Endothelial cell of umbilical vein (primary cell): ENCODE measurements at regions not wholly inside any gene's neighbourhood (a gene's known extent, or its start where the extent isn't known, plus 50 kb on each side); places are given as distances from the start of the nearest gene placed in this dataset.

ENCODE experiments used
- BruUV-seq: library from RNA; stranded (reverse); fragments of 400-500 nt; replicated peaks from 2 replicates; lab custom pipeline; 2021; lab: Mats Ljungman, UMichigan
- CTCF ChIA-PET: fragments of 300-600, 350-600 bp; sonication (Branson Sonifier 250); formaldehyde crosslinking; loops from one replicate; lab custom pipeline; 2021; ENCODE audit warnings: antibody characterized with exemption, inconsistent platforms; lab: Charles Lee
- POLR2A ChIA-PET: fragments of 300-600, 350-600 bp; sonication (Branson Sonifier 250); formaldehyde crosslinking; loops from one replicate; lab custom pipeline; 2021; ENCODE audit warnings: antibody characterized with exemption, inconsistent platforms; lab: Charles Lee
- DNase-seq: peaks from one replicate; pipeline ENCODE4 v3.0.0-alpha.2; 2011; ENCODE audit warnings: low read depth, low spot score
- FAIRE-seq: peaks from 2 replicates; lab custom pipeline; 2011; peaks lifted over from hg19 to GRCh38; lab: Jason Lieb, UNC
- H2AFZ ChIP-seq: 2 replicates; pipeline ENCODE4 v1.6.0; 2012; ENCODE audit warnings: low read depth, low read length, control low read depth, inconsistent platforms
- H3K27ac ChIP-seq: 2 replicates; pipeline ENCODE4 v1.5.1; 2011; ENCODE audit warnings: low read depth, mild to moderate bottlenecking, control low read depth, low read length, moderate library complexity; ENCODE audit not compliant: insufficient read depth
- H3K27me3 ChIP-seq, 2 experiments: 2 replicates each; pipeline versions ENCODE4 v1.6.0 to v1.6.1; 2011; ENCODE audit warnings: low read length in 2 of 2, mixed read lengths in 1 of 2; ENCODE audit not compliant: control insufficient read depth in 2 of 2, insufficient read depth in 2 of 2
- H3K36me3 ChIP-seq, 2 experiments: 2 replicates in 1 of 2; 3 replicates in 1 of 2; pipeline ENCODE4 v1.5.1; 2011; ENCODE audit warnings: low read length in 2 of 2, mild to moderate bottlenecking in 1 of 2, moderate library complexity in 1 of 2; ENCODE audit not compliant: control insufficient read depth in 2 of 2, insufficient read depth in 2 of 2; ENCODE audit errors: extremely low read depth in 1 of 2
- H3K4me1 ChIP-seq: 3 replicates; pipeline ENCODE4 v1.5.1; 2011; ENCODE audit warnings: mild to moderate bottlenecking, low read length; ENCODE audit not compliant: control insufficient read depth, insufficient read depth; ENCODE audit errors: extremely low read depth
- H3K4me2 ChIP-seq: 2 replicates; pipeline ENCODE4 v1.6.1; 2011; ENCODE audit warnings: low read length, control low read depth, mixed read lengths; ENCODE audit not compliant: insufficient read depth
- H3K4me3 ChIP-seq, 3 experiments: fragments of 200-600 bp in 1 of 3; sonication (generic), shearing (Covaris generic) in 1 of 3; replicated peaks in 1 of 3; 2 replicates each; pipeline ENCODE4 v1.5.1; 2011 to 2016; ENCODE audit warnings: control low read depth in 3 of 3, low read length in 3 of 3, mild to moderate bottlenecking in 2 of 3, inconsistent platforms in 1 of 3, low read depth in 1 of 3, moderate library complexity in 1 of 3; ENCODE audit not compliant: insufficient read depth in 1 of 3
- H3K79me2 ChIP-seq: 2 replicates; pipeline ENCODE4 v1.6.0; 2012; ENCODE audit warnings: low read length, inconsistent platforms; ENCODE audit not compliant: control insufficient read depth, insufficient read depth
- H3K9ac ChIP-seq: replicated peaks from 2 replicates; pipeline ENCODE3; 2011; ENCODE audit warnings: low read length, control low read depth; ENCODE audit not compliant: insufficient read depth; ENCODE audit errors: extremely low read depth
- H3K9me1 ChIP-seq: replicated peaks from 3 replicates; pipeline ENCODE4 v1.6.0; 2011; ENCODE audit warnings: mild to moderate bottlenecking, low read length; ENCODE audit not compliant: control insufficient read depth, insufficient read depth; ENCODE audit errors: extremely low read depth
- H3K9me3 ChIP-seq: replicated peaks from 2 replicates; pipeline ENCODE4 v1.5.1; 2012; ENCODE audit warnings: low read length, inconsistent platforms; ENCODE audit not compliant: control insufficient read depth, insufficient read depth
- H4K20me1 ChIP-seq: replicated peaks from 2 replicates; pipeline ENCODE3; 2011; ENCODE audit warnings: mild to moderate bottlenecking, low read length; ENCODE audit not compliant: control insufficient read depth, insufficient read depth; ENCODE audit errors: extremely low read depth
- EZH2 ChIP-seq: IDR thresholded peaks from 2 replicates; pipeline ENCODE4 v1.6.1; 2012; ENCODE audit warnings: borderline replicate concordance, low read depth, mild to moderate bottlenecking, moderate library complexity, low read length, inconsistent platforms; ENCODE audit not compliant: severe bottlenecking
- FOS ChIP-seq: IDR thresholded peaks from 2 replicates; pipeline ENCODE4 v1.6.1; 2011; ENCODE audit warnings: mild to moderate bottlenecking, low read length, moderate library complexity, borderline replicate concordance; ENCODE audit not compliant: insufficient read depth
- GATA2 ChIP-seq: IDR thresholded peaks from 2 replicates; pipeline ENCODE4 v1.7.0; 2011; ENCODE audit warnings: low read depth, mild to moderate bottlenecking, moderate library complexity, mixed read lengths, low read length; ENCODE audit not compliant: insufficient read length, insufficient read depth
- JUN ChIP-seq: IDR thresholded peaks from 2 replicates; pipeline ENCODE4 v1.6.1; 2011; ENCODE audit warnings: borderline replicate concordance, low read depth; ENCODE audit not compliant: insufficient read length, insufficient read depth
- MYC ChIP-seq: IDR thresholded peaks from one replicate; pipeline ENCODE4 v1.6.1; 2011; ENCODE audit warnings: mild to moderate bottlenecking, low read depth, low read length
- POLR2A ChIP-seq: IDR thresholded peaks from 2 replicates; pipeline ENCODE4 v1.6.1; 2012; ENCODE audit warnings: low read depth, mild to moderate bottlenecking, control low read depth, low read length
- POLR2AphosphoS5 ChIP-seq: IDR thresholded peaks from 2 replicates; pipeline ENCODE4 v1.6.1; 2012; ENCODE audit warnings: low read depth, mild to moderate bottlenecking, control low read depth, low read length, moderate library complexity; ENCODE audit not compliant: insufficient read depth
- dilution Hi-C: fragments of 300-500 bp; cut with MboI; formaldehyde crosslinking; loops from one replicate; pipeline ENCODE4 v1.15.0; 2019; ENCODE audit warnings: low sequenced_read_pairs; ENCODE audit not compliant: extremely low pct_ligation_motif_present
- intact Hi-C: fragments of 100-400 bp; cut with micrococcal nuclease; formaldehyde crosslinking; loops from one replicate; pipeline ENCODE4 v1.10.0; 2022
- TF ChIP-seq, protein P1 (sequence below), 2 donors: IDR thresholded peaks; 1 replicate in 1 of 2; 2 replicates in 1 of 2; pipeline ENCODE4 v1.5.1; 2011; ENCODE audit warnings: low read length in 2 of 2, mild to moderate bottlenecking in 2 of 2, moderate library complexity in 2 of 2, control low read depth in 1 of 2, inconsistent platforms in 1 of 2, low read depth in 1 of 2; ENCODE audit not compliant: insufficient read depth in 1 of 2; ENCODE audit errors: extremely low read depth in 1 of 2
- TF ChIP-seq, protein P2 (sequence below): IDR thresholded peaks from 2 replicates; pipeline ENCODE4 v1.6.1; 2011; ENCODE audit not compliant: insufficient read depth, insufficient read length

DNA sequence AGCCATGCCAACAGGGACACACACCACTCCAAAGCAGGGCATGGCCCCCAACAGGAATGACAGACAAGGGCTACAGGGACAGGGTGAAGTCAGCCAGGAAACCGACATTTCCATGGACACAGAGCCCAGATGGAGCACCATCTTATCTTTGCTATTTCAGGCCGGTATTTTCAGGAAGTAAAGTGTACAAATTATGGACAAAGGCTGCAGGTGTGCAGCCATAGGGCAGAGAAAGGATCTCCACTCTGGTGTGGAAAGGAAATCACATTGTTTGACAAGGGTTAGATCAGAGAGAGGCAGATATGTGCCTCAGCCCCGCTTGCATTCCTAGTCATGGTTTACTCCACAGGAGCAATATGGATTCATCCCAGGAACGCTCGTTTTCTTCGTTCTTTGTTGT lies 81.7 kb upstream of the SLC22A23 start:
- H3K9me3 ChIP-seq: no peaks in the 10 kb centered on the region
- ChIA-PET CTCF (interaction anchor here (0.9 kb wide), 1 partner anchor 24 kb away, joined by 3 read pairs; no protein-coding TSS in a partner anchor), POLR2A (no interaction called here)
- intact Hi-C loops: loop anchor here (1.0 kb wide), 1 partner anchor 24 kb away; no protein-coding TSS in a partner anchor
- peaks cover 8% of the 10 kb centered on the region for H3K4me1 ChIP-seq
- dilution Hi-C loops: no loop called here
- H3K4me2 ChIP-seq: no peak overlapping the region
- no peaks in the 10 kb centered on the region for H3K36me3 ChIP-seq
- DNase-seq (peak; percentile 90), FAIRE-seq (peak; percentile 82)
- no peaks in the 10 kb centered on the region for H4K20me1 ChIP-seq
- no peaks in the 10 kb centered on the region for H3K79me2 ChIP-seq
- TF ChIP-seq EZH2 (no peak), POLR2A (no peak), GATA2 (peak; percentile 35), JUN (peak; percentile 16)
- BruUV-seq: no TSS peak
- H3K4me3 ChIP-seq: no peak overlapping the region
- H3K9me1 ChIP-seq: no peaks in the 10 kb centered on the region
- no peak overlapping the region for H2AFZ ChIP-seq
- H3K27me3 ChIP-seq: peaks cover 6 to 12% of the 10 kb centered on the region in 2 experiments
- H3K27ac ChIP-seq: no peak overlapping the region
- no peak overlapping the region for H3K9ac ChIP-seq

DNA sequence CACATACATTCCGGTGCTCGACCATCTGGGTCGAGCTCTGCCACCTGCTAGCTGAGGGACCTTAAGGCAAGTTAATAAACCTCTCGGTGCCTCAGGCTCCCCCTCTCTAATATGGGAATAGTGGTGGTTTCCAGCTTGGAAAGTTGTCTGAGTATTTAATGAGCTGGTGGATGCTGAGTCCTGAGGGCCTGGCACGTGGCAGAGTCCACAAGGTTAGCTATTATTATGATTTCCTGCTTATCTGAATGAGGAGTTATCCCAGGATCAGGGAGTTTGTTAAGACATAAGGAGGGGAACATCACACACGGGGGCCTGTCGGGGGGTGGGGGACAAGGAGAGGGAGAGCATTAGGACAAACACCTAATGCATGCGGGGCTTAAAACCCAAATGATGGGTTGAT lies 80.1 kb upstream of the SLC22A23 start:
- no peak overlapping the region for H3K27ac ChIP-seq
- H3K9me3 ChIP-seq: no peaks in the 10 kb centered on the region
- dilution Hi-C loops: no loop called here
- FAIRE-seq (no peak), DNase-seq (no peak)
- no peak overlapping the region for H3K4me2 ChIP-seq
- no peaks in the 10 kb centered on the region for H3K9me1 ChIP-seq
- H3K36me3 ChIP-seq: no peaks in the 10 kb centered on the region
- H3K27me3 ChIP-seq: peaks cover 7 to 13% of the 10 kb centered on the region in 2 experiments
- intact Hi-C loops: no loop called here
- no peak overlapping the region for H3K4me3 ChIP-seq
- no peak overlapping the region for H2AFZ ChIP-seq
- no peaks in the 10 kb centered on the region for H3K79me2 ChIP-seq
- no peak overlapping the region for H3K9ac ChIP-seq
- BruUV-seq: no TSS peak
- H3K4me1 ChIP-seq: peaks cover 8% of the 10 kb centered on the region
- POLR2A ChIA-PET: no interaction called here
- CTCF ChIA-PET: interaction anchor here (0.9 to 1.7 kb wide), 5 partner anchors 14 to 99 kb away, joined by 3 to 5 read pairs (median 3); no protein-coding TSS in a partner anchor
- no peaks in the 10 kb centered on the region for H4K20me1 ChIP-seq
- TF ChIP-seq FOS (no peak), GATA2 (no peak), POLR2AphosphoS5 (no peak), EZH2 (no peak), POLR2A (no peak), MYC (no peak), JUN (no peak)
- TF ChIP-seq, protein P1, sequence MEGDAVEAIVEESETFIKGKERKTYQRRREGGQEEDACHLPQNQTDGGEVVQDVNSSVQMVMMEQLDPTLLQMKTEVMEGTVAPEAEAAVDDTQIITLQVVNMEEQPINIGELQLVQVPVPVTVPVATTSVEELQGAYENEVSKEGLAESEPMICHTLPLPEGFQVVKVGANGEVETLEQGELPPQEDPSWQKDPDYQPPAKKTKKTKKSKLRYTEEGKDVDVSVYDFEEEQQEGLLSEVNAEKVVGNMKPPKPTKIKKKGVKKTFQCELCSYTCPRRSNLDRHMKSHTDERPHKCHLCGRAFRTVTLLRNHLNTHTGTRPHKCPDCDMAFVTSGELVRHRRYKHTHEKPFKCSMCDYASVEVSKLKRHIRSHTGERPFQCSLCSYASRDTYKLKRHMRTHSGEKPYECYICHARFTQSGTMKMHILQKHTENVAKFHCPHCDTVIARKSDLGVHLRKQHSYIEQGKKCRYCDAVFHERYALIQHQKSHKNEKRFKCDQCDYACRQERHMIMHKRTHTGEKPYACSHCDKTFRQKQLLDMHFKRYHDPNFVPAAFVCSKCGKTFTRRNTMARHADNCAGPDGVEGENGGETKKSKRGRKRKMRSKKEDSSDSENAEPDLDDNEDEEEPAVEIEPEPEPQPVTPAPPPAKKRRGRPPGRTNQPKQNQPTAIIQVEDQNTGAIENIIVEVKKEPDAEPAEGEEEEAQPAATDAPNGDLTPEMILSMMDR (IDR thresholded peaks at IDR 0.05; ENCODE audit: extremely low read depth in 1 of 2, insufficient read depth in 1 of 2, low read depth in 1 of 2, low read length in 2 of 2): no peak
- TF ChIP-seq, protein P2, sequence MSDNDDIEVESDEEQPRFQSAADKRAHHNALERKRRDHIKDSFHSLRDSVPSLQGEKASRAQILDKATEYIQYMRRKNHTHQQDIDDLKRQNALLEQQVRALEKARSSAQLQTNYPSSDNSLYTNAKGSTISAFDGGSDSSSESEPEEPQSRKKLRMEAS: no peak
